HepG2 (cell line): ENCODE measurements at regions not wholly inside any gene's neighbourhood (a gene's known extent, or its start where the extent isn't known, plus 50 kb on each side); places are given as distances from the start of the nearest gene placed in this dataset.

Experiments
- ATAC-seq: fragments of 200-7000 bp; cut with Tn5 transposase; 3 replicates; pipeline ENCODE4 v1.9.1; 2020; ENCODE audit warnings: mild to moderate bottlenecking, moderate library complexity
- BruUV-seq: library from RNA; stranded (reverse); fragments of 400-500 nt; replicated peaks from 2 replicates; lab custom pipeline; 2021; lab: Mats Ljungman, UMichigan
- CTCF ChIA-PET: fragments of 300-600 bp; formaldehyde crosslinking; extraction: SDS; loops from one replicate; lab custom pipeline; 2021; ENCODE audit warnings: low total read pairs, inconsistent platforms, low intra/inter-chr PET ratio; lab: Yijun Ruan, JAX
- POLR2A ChIA-PET: fragments of 350-600 bp; sonication (Branson Sonifier 250); formaldehyde crosslinking; loops from one replicate; lab custom pipeline; 2020; ENCODE audit warnings: antibody characterized with exemption, inconsistent platforms; lab: Yijun Ruan, JAX
- DNase-seq: peaks from one replicate; pipeline ENCODE4 v3.0.0-alpha.2; 2015; ENCODE audit warnings: low spot score
- FAIRE-seq: peaks from 3 replicates; lab custom pipeline; 2011; peaks lifted over from hg19 to GRCh38; lab: Jason Lieb, UNC
- H2AFZ ChIP-seq: one replicate; pipeline ENCODE4 v1.6.1; 2011; ENCODE audit warnings: low read length, inconsistent platforms
- H3K27ac ChIP-seq: fragments of 300-600 bp; 3 replicates; pipeline ENCODE4 v1.8.0; 2011; ENCODE audit warnings: mixed run types, mild to moderate bottlenecking, mixed read lengths, low read length, inconsistent platforms; ENCODE audit not compliant: insufficient read depth; ENCODE audit errors: extremely low read length
- H3K27me3 ChIP-seq, 2 experiments: fragments of 200-600 bp in 1 of 2; 2 replicates in 1 of 2; 3 replicates in 1 of 2; pipeline versions ENCODE4 v1.6.0 to v1.8.0; 2011; ENCODE audit warnings: low read length in 2 of 2, mild to moderate bottlenecking in 2 of 2, moderate library complexity in 2 of 2, inconsistent platforms in 1 of 2; ENCODE audit not compliant: insufficient read depth in 2 of 2, control insufficient read depth in 1 of 2
- H3K36me3 ChIP-seq, 2 experiments: fragments of 200-600 bp in 1 of 2; replicated peaks in 1 of 2; 2 replicates in 1 of 2; 3 replicates in 1 of 2; pipeline versions ENCODE4 v1.5.1 to v1.8.0; 2011; ENCODE audit warnings: low read length in 2 of 2, inconsistent platforms in 1 of 2; ENCODE audit not compliant: insufficient read depth in 2 of 2, control insufficient read depth in 1 of 2
- H3K4me1 ChIP-seq: 2 replicates; pipeline ENCODE4 v1.5.1; 2012; ENCODE audit warnings: low read length, inconsistent platforms; ENCODE audit not compliant: insufficient read depth
- H3K4me2 ChIP-seq: 2 replicates; pipeline ENCODE4 v1.6.0; 2011; ENCODE audit warnings: low read depth, low read length, inconsistent platforms
- H3K4me3 ChIP-seq, 3 experiments: fragments of 200-600 bp in 1 of 3; sonication (generic), shearing (Covaris generic) in 1 of 3; replicated peaks in 1 of 3; 2 replicates each; pipeline ENCODE4 v1.5.1; 2011 to 2016; ENCODE audit warnings: low read length in 3 of 3, inconsistent platforms in 2 of 3, low read depth in 2 of 3, mild to moderate bottlenecking in 2 of 3, control low read depth in 1 of 3, mixed read lengths in 1 of 3; ENCODE audit not compliant: insufficient read depth in 1 of 3
- H3K79me2 ChIP-seq: one replicate; pipeline ENCODE4 v1.6.1; 2011; ENCODE audit warnings: low read length, inconsistent platforms; ENCODE audit not compliant: insufficient read depth
- H3K9ac ChIP-seq: 2 replicates; pipeline ENCODE4 v1.6.0; 2011; ENCODE audit warnings: mild to moderate bottlenecking, low read depth, low read length, inconsistent platforms; ENCODE audit not compliant: insufficient read depth
- H3K9me3 ChIP-seq: 2 replicates; pipeline ENCODE4 v1.5.1; 2012; ENCODE audit warnings: mild to moderate bottlenecking, low read length
- H4K20me1 ChIP-seq: 2 replicates; pipeline ENCODE4 v1.6.0; 2011; ENCODE audit warnings: inconsistent platforms, mild to moderate bottlenecking, low read length, moderate library complexity; ENCODE audit not compliant: insufficient read depth
- CREB1 ChIP-seq, 2 experiments: fragments of 450-650 bp in 1 of 2; IDR thresholded peaks; 2 replicates each; pipeline ENCODE4 v1.6.1; 2016 to 2017; ENCODE audit warnings: control low read depth in 1 of 2, mild to moderate bottlenecking in 1 of 2, missing compliant biosample characterization in 1 of 2, missing genetic modification characterization in 1 of 2
- HHEX ChIP-seq: IDR thresholded peaks from 2 replicates; pipeline ENCODE4 v1.6.1; 2016; ENCODE audit warnings: control low read depth
- HNF4A ChIP-seq: sonication (generic); formaldehyde crosslinking; IDR thresholded peaks from 2 replicates; pipeline ENCODE4 v1.4.0; 2020; ENCODE audit warnings: missing genetic modification reagents
- KDM4B ChIP-seq: sonication (generic); formaldehyde crosslinking; IDR thresholded peaks from 2 replicates; pipeline ENCODE4 v1.4.0; 2020; ENCODE audit warnings: missing genetic modification reagents
- XRCC5 ChIP-seq: fragments of 200-400 bp; formaldehyde crosslinking; optimal IDR thresholded peaks from 2 replicates; pipeline ENCODE3; 2017; ENCODE audit warnings: mild to moderate bottlenecking, low read length
- ZHX1 ChIP-seq: sonication (generic); formaldehyde crosslinking; IDR thresholded peaks from 2 replicates; pipeline ENCODE4 v1.8.1; 2022; ENCODE audit warnings: low read depth, mild to moderate bottlenecking, missing genetic modification reagents
- ZNF567 ChIP-seq: sonication (generic); formaldehyde crosslinking; IDR thresholded peaks from 2 replicates; pipeline ENCODE4 v1.8.1; 2023; ENCODE audit warnings: mild to moderate bottlenecking, missing genetic modification reagents, borderline replicate concordance
- WGBS: methylation state at CpG from one replicate; pipeline ENCODE4 v1.1.6; 2017; ENCODE audit warnings: low lambda C conversion rate; 5-methylcytosine and 5-hydroxymethylcytosine counted together
- in situ Hi-C: cut with HindIII; loops from 2 replicates; pipeline ENCODE4 v1.10.0; 2017; ENCODE audit warnings: low pct_unique_long_range_greater_than_20kb; ENCODE audit not compliant: extremely low pct_ligation_motif_present
- intact Hi-C: fragments of 100-400 bp; cut with micrococcal nuclease; formaldehyde crosslinking; loops from one replicate; pipeline ENCODE4 v1.10.0; 2022; ENCODE audit not compliant: unreplicated experiment

- no peaks in the 10 kb centered on the region for H3K27me3 ChIP-seq
- FAIRE-seq (no peak), ATAC-seq (no peak), DNase-seq (no peak)
- H3K9ac ChIP-seq, result no peak overlapping the region
- no peaks in the 10 kb centered on the region for H3K36me3 ChIP-seq
- intact Hi-C loops, result no loop called here
- no peak overlapping the region for H2AFZ ChIP-seq
- WGBS, result 77% methylated on average over 1 of the region's 1 CpG
- no peak overlapping the region for H3K27ac ChIP-seq
- CTCF ChIA-PET, result no interaction called here
- peak overlapping the region; percentile 70 for H3K4me2 ChIP-seq
- TF ChIP-seq ZHX1 (CRISPR knock-in tag) (no peak), XRCC5 (no peak), HNF4A (CRISPR knock-in tag) (no peak), KDM4B (CRISPR knock-in tag) (no peak), ZNF567 (CRISPR knock-in tag) (no peak), CREB1 (IDR thresholded peaks at IDR 0.05) (no peak), CREB1 (CRISPR knock-in tag; IDR thresholded peaks at IDR 0.05) (no peak), HHEX (no peak)
- in situ Hi-C loops, result no loop called here
- peaks cover 39% of the 10 kb centered on the region for H3K4me1 ChIP-seq
- no peaks in the 10 kb centered on the region for H3K9me3 ChIP-seq
- BruUV-seq, result no TSS peak
- POLR2A ChIA-PET, result no interaction called here
- H3K79me2 ChIP-seq, result no peaks in the 10 kb centered on the region
- no peaks in the 10 kb centered on the region for H4K20me1 ChIP-seq
- peak overlapping the region in 1 of 3 experiments; percentile 25; a peak in 1 of 6 replicates for H3K4me3 ChIP-seq
Measured at GRCh38 chr6:12229332-12229731, 60.8 kb upstream of the EDN1 start.
